Astrocyte of the cerebellum (primary cell): ENCODE measurements at regions not wholly inside any gene's neighbourhood (a gene's known extent, or its start where the extent isn't known, plus 50 kb on each side); places are given as distances from the start of the nearest gene placed in this dataset.

ENCODE experiments used
- DNase-seq: peaks from one replicate; pipeline ENCODE4 v3.0.0-alpha.2; 2011; ENCODE audit warnings: low read depth
- H3K4me3 ChIP-seq: 2 replicates; pipeline ENCODE4 v1.5.1; 2011; ENCODE audit warnings: mild to moderate bottlenecking, low read depth, low read length, moderate library complexity
- in situ Hi-C: cut with HindIII; loops from 2 replicates; pipeline ENCODE4 v1.10.0; 2017; ENCODE audit warnings: low sequenced_read_pairs
- TF ChIP-seq, protein P1 (sequence below): IDR thresholded peaks from 2 replicates; pipeline ENCODE4 v1.5.1; 2012; ENCODE audit warnings: low read length, low read depth, moderate library complexity, mild to moderate bottlenecking; ENCODE audit errors: missing control alignments

DNA sequence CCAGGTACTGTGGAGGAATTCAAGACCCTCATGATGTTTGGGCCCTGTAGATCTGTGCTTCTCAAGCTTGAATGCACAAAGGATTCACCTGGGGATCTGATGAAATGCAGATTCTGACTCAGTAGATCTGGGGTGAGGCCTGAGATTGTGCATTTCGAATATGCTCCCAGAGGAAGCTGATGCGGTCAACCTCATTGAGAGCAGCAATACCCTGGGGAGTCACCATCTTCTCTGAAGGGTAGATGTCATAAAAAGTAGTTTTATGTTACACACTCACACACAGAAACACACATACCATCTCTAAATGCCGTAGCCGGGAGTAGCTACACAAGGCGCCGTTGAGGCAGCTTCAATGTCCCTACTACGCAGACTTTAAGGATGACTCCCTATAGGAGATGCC, 55.8 kb upstream of the CPEB4 start:
- in situ Hi-C loops, result no loop called here
- no peak overlapping the region for H3K4me3 ChIP-seq
- TF ChIP-seq, protein P1, sequence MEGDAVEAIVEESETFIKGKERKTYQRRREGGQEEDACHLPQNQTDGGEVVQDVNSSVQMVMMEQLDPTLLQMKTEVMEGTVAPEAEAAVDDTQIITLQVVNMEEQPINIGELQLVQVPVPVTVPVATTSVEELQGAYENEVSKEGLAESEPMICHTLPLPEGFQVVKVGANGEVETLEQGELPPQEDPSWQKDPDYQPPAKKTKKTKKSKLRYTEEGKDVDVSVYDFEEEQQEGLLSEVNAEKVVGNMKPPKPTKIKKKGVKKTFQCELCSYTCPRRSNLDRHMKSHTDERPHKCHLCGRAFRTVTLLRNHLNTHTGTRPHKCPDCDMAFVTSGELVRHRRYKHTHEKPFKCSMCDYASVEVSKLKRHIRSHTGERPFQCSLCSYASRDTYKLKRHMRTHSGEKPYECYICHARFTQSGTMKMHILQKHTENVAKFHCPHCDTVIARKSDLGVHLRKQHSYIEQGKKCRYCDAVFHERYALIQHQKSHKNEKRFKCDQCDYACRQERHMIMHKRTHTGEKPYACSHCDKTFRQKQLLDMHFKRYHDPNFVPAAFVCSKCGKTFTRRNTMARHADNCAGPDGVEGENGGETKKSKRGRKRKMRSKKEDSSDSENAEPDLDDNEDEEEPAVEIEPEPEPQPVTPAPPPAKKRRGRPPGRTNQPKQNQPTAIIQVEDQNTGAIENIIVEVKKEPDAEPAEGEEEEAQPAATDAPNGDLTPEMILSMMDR, result no peak
- no peak for DNase-seq

DNA sequence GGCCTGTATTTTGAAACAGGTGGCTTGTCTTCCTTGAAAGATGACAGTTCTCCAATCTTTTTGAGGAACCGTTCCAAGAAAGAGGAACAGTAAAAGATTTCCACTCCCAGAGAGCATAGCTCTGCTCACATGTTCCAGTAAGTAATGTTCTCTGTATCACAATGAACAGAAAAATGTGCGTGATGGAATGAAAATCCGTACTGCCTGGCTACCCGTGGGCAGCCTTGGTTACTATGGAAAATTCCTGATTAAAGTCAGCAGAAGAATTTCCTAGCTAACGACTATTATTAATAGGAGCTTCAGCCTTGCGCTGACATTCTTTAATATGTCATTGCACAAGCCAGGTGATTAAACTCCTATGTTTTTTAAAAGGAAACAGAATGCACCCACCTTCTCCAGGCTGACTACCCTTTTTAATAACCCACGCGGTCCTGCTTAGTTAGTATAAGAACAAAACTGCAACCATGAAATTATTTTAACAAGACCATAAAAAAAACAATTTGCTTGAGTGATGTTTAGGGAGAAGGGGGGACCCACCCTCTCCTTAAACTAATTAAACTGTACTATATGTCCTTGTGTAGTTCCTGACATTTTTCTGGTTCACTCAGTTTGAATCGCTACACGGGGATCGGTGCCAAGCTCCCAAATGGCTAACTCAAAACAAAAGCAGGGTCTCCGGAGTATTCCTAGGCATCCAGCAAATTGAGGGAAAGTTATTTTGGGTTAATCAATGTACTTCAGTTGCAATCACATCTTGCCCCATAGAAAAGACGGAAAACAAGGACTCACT, 54.8 kb upstream of the CPEB4 start:
- in situ Hi-C loops, result no loop called here
- H3K4me3 ChIP-seq, result no peak overlapping the region
- no peak for DNase-seq
- TF ChIP-seq, protein P1, result no peak

GRCh38 chr5:173834071-173834771, 53.9 kb upstream of the CPEB4 start:
- in situ Hi-C loops, result no loop called here
- no peak overlapping the region for H3K4me3 ChIP-seq

GRCh38 chr5:173835131-173835530, 53.0 kb upstream of the CPEB4 start:
- H3K4me3 ChIP-seq, result no peak overlapping the region
- DNase-seq, result no peak
- in situ Hi-C loops, result no loop called here
- TF ChIP-seq, protein P1, result no peak

More at GRCh38 chr5:173834071-173834771, 53.9 kb upstream of the CPEB4 start:
- TF ChIP-seq, protein P1, result no peak
- no peak for DNase-seq

DNA sequence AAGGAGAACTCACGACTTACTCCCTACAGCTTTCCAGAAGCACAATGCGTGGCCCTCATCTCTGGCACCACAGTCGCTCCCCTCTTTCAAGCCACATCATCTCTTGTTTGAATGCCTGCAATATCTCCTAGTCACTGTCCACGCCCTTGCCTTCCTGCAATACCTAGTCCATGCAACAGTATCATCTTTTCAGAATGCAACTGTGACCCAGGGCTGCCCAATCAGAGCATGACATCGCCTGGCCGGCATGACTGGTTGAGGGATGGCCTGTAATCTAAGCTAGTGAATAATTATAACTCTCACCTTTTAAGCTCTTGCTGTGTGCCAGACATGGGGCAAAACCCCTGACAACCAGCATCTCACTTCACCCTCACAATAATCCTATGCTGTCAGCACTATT, 52.5 kb upstream of the CPEB4 start:
- no peak for DNase-seq
- H3K4me3 ChIP-seq, result no peak overlapping the region
- in situ Hi-C loops, result no loop called here
- TF ChIP-seq, protein P1, result no peak

- H3K4me3 ChIP-seq, result no peak overlapping the region
- in situ Hi-C loops, result no loop called here
- TF ChIP-seq, protein P1, result no peak
- DNase-seq, result no peak
Measured at GRCh38 chr5:173837654-173838053, 50.5 kb upstream of the CPEB4 start.
